ENCODE measurements at regions not wholly inside any gene's neighbourhood (a gene's known extent, or its start where the extent isn't known, plus 50 kb on each side); places are given as distances from the start of the nearest gene placed in this dataset.
"Not testable (repeated sequence)": the region's sequence is repeated elsewhere in the genome, so short reads cannot be mapped to it uniquely, and the experiment has no call there.

- ATAC-seq = no peak
- no peak for DNase-seq
Measured at GRCh38 chr4:126991965-126992364, 640.8 kb upstream of the INTU start.

- DNase-seq (no peak), ATAC-seq (no peak)
Measured at GRCh38 chr4:126992910-126993309, 639.8 kb upstream of the INTU start.

DNA sequence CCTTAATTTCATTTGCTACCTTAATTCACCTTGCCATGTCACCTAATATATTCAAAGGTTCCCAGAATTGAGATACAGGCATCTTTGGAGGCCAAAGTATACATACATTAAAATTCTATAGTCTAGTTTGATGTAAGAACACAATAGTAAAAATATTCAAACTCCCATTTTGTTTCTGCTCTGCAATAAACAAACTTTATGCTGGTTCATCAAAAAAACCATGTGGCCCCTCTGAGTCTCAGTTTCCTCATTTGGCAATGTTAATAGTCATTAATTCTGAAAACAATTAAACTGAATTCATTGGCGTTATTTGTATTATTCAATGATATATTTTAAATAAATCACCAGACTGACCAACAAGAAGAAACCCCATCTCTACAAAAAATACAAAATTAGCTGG is 639.4 kb upstream of the INTU start:
- no peak for DNase-seq
- ATAC-seq = no peak

DNA sequence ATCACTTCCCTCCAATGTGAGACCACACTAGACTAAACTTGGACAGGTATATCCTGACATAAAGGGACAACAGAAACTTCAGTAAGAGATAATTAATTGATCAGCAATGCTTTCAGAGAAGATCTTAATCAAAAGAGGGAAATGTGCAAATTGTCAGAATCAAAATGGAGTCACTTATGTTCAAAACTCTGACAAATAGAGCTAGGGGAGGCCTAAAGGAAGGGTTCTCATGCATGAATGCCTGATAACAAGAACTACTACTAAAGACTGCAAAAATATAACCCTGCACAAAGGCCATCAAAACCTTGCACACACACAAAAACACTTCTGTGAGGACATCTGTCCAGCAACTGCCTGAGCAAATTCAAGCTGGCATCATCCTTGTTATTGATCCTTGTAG is 637.5 kb upstream of the INTU start:
- DNase-seq = no peak
- no peak for ATAC-seq

- DNase-seq = no peak
- ATAC-seq = no peak
Measured at GRCh38 chr4:127000110-127000509, 632.6 kb upstream of the INTU start.

GRCh38 chr4:127000846-127001245 is 631.9 kb upstream of the INTU start:
- no peak for DNase-seq
- no peak for ATAC-seq

DNA sequence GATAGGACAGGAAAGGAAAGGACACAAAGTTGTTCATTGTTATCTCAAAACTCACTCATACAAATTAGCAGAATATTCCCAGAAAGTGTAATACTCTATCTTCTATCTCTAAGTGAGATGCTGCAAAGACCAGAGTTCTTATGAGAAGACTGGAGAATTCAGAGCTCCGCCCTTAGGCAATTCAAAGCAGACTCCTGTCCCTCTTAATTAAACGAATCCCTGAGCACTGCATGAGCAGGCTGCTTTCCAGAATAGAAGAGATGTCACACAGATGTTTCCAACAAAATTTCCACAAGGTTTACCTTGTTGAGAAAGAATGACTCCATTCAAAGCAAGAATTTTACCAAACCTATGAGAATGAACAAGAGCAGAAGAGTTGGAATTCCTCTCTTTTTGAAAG is 630.8 kb upstream of the INTU start:
- no peak for DNase-seq
- no peak for ATAC-seq

GRCh38 chr4:127006446-127006877 is 626.3 kb upstream of the INTU start:
- ATAC-seq = no peak

DNA sequence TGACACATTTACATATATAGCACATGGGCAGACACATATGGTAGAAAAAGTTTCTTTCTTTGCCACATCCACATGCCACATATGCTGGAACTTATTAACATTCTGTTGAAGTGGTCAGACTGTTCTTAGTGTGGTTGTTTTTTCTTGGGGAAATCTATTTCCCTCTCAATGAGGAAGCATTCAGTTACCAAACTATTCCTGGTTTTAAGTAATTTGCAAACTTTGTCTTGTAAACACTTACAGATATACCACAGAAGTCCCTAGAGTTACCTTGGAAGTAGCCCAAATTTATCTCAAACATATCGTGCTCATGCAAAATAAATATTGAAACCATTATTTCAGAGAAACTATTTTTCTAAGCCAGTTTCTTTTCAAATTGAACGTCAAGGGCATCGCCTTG is 625.5 kb upstream of the INTU start:
- DNase-seq (no peak), ATAC-seq (no peak)

More at GRCh38 chr4:127006446-127006877, 626.3 kb upstream of the INTU start:
- DNase-seq = no peak

GRCh38 chr4:127012549-127012948 is 620.2 kb upstream of the INTU start:
- DNase-seq (no peak), ATAC-seq (no peak)

DNA sequence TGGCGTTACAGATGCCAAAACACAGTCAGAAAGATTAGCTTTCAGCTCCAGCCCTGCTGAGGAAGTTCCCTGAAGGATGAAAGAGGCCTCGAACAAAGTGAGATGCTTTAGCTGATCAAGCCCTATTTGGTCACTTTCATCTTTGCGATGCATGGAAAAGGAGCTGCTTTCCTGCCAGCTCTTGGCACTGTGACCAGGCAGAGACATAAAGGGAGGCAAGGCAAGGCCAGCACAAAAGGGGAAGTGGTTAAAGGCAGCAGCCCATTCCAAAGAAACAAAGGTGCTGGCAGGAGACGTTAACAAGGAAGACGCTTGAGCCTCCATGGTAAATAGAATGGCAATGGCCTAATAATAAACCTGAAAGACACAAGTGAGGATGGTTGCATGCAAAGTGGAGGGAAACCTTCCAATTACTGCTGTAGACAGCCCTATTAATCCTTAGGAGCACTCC is 617.1 kb upstream of the INTU start:
- DNase-seq (no peak), ATAC-seq (no peak)

GRCh38 chr4:127018381-127018780 is 614.4 kb upstream of the INTU start:
- no peak for ATAC-seq
- DNase-seq = no peak

DNA sequence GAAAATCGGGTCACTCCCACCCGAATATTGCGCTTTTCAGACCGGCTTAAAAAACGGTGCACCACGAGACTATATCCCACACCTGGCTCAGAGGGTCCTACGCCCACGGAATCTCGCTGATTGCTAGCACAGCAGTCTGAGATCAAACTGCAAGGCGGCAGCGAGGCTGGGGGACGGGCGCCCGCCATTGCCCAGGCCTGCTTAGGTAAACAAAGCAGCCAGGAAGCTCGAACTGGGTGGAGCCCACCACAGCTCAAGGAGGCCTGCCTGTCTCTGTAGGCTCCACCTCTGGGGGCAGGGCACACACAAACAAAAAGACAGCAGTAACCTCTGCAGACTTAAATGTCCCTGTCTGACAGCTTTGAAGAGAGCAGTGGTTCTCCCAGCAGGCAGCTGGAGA is 611.9 kb upstream of the INTU start:
- not testable (repeated sequence) for ATAC-seq, DNase-seq

DNA sequence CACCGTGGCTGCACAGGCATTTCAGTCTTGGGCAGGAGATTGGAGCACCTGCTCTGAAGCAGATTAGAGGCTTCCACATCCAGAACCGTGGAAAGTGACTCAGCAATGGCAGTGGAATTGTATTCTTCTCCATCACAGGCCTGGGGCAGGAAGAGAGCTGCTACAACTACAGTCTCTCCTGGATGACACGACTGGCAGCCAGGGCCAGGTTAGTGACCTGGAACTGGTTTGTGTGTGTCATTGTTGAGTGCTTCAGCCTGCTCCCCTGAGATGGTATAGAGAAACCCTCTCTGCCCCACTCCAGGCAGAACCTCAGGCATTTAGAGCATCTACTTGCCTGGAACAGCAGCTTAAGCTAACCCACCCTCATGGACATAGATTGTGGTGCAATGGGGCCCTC is 596.5 kb upstream of the INTU start:
- no peak for DNase-seq
- ATAC-seq = no peak

DNA sequence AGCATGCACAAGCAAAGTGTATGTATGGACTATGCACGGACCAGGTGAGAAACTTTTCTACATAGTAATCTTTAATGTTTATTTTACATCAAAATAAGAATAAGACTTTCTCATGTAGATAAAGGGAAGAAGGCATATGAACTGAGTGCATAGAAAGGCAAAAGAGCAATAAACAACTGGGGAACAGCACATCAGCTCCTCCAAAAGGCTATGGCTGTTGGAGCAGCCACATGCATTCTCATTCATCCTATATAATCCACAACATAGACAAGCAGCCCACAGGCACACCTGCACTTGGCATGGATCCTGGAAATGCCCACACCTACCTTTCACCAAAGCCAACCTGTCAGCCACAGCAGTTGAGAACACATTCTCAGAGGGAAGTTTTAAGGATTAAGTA is 586.9 kb upstream of the INTU start:
- ATAC-seq (no peak), DNase-seq (no peak)

DNA sequence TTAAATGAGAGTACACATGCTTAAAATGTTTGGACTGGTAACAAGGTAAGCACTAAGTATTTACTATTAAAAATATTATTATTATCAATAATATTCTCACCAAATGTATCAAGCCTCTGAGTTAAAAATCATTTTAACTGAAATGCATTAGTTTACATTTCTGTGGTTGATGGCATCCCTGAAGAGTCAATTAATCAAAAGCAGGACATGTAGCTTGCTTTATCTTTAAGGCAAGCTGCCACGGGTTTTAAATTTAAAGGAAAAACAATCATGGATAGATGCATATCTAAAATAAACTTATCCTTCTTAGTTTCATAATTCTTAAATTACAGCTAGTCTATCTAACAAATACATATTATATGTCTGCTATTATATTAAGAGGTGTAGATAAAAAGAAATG is 584.8 kb upstream of the INTU start:
- DNase-seq = no peak
- ATAC-seq = no peak

DNA sequence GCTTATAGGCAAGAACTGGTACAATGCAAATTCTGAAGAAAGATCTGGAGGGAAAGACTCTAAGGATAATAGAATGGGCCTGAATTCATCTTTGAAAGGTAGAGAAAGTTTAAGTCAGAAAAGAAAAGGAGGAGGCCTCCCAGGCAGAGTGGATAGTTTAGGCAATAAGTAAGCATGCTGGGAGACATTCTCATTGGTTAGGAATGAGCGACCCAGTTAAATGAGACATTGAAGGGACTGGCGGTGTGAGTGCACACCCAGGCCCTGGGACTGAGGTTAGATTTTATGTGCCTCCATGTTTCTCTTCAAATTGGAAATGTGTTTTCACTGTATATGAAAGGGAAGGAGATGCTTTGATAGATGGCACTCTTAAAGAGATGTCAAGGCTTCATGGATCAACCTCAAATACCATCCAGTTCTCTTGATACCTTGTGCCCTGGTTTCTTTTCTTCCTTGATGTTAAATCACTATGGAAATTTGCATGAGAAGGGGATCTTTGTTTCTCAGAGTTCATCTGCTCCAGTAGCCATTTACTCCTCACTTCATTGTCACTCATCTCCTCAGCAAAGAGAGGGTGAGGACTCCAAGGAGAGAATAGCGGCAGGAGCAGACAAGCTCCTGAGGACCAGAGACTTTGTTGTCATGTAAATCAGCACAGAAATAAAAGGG is 584.2 kb upstream of the INTU start:
- DNase-seq (no peak), ATAC-seq (no peak)

- DNase-seq = no peak
- no peak for ATAC-seq
Measured at GRCh38 chr4:127049526-127049925, 583.2 kb upstream of the INTU start.

GRCh38 chr4:127052742-127053141 is 580.0 kb upstream of the INTU start:
- ATAC-seq = no peak
- no peak for DNase-seq

DNA sequence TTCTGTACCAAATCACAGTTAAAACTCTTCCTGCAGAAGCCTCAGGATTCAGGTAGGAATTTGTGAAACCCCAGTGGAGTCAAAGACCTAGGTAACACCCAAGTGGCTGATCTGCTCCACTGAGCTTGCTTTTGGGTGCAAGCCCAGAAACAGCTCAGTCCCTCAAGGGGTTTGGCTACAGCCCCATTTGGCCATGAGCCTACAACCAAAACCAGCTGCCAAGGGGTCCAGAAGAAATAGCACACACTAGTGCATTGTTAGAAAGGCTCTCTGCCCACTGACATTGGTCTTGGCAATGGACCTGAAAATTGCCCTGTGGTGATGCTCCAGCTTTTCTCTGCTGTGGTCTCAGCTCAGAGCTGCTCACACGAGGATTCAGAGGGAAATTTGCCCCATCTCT is 577.4 kb upstream of the INTU start:
- no peak for ATAC-seq

DNA sequence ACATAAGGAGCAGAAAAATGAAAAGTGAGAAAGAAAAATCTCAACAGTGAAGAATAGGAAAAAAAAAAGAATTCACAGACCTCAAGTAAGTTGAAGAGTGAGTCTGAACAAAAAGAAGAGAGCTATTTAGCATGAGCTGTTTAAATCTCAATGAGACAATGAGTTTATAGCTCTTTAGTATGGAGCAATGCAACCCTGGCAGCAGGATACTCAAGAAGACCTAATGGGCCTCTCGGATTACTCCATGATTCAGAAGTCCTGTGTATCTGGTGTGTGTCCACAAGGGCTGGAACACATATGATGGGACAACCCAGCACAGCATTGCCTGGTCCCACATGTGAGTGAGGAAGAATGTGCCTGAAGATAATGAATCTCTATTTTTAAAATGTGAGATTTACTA is 563.1 kb upstream of the INTU start:
- ATAC-seq (no peak), DNase-seq (no peak)

More for the DNA sequence above, 577.4 kb upstream of the INTU start:
- DNase-seq = no peak

GRCh38 chr4:127071443-127071842 is 561.3 kb upstream of the INTU start:
- no peak for DNase-seq
- no peak for ATAC-seq

DNA sequence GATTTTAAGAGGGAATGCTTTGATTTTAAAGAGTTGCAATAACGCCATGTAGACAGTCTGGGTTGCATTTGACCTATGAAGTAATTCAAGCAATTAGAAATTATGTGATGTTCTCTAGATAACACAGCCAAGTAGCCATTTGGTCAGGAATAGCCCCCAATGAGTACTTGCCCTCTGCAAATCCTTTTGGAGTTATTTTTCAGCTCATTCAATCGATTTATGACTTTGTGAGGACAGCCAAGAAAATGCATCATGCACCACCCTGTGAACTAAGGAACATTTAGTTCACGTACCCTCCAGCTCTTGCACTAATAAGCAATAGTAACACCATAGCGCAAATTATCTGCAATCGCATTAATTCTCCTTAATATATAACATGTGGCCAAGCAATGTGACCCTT is 552.6 kb upstream of the INTU start:
- no peak for DNase-seq

DNA sequence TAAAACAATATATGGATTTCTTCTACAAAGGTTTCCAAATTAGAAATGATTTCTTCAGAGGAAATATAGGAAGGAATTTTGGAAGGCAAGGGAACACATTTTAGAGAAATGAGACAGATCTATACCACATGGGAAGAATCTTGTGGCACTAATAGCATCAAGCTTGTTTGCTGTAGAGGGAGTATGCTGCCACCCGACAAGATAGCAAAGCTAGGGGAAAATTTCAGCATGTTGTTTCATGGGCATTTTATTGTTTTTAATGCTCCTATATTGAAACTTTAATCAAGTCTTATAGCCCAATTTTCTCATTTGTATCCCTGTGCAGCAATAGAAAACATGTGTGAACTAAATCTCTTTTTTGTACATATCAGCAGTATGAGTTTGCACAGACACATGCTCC is 551.7 kb upstream of the INTU start:
- DNase-seq (no peak), ATAC-seq (no peak)

More for the DNA sequence above, 552.6 kb upstream of the INTU start:
- ATAC-seq = no peak

DNA sequence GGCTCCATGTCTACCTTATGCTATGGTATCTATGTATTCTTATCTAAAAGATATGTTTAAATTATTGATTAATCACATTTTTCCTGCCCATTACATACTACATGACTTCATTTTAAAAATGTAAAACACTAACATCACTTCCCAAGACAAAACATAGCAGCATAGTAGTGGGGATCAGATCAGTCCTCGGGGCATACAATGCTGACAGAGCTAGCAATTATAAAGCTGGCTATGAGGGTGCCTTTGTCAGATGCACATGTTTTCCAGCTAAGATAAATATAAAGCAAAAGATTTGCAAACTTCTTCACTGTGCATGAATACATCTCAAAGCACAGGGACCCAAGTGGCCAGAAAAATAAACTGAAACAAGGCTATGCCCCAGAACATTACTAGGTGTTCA is 549.8 kb upstream of the INTU start:
- ATAC-seq (no peak), DNase-seq (no peak)
